ENCODE measurements at regions not wholly inside any gene's neighbourhood (a gene's known extent, or its start where the extent isn't known, plus 50 kb on each side); places are given as distances from the start of the nearest gene placed in this dataset.
A peak's percentile ranks its signal among the peaks of the same experiment; 100 is the strongest.

DNA sequence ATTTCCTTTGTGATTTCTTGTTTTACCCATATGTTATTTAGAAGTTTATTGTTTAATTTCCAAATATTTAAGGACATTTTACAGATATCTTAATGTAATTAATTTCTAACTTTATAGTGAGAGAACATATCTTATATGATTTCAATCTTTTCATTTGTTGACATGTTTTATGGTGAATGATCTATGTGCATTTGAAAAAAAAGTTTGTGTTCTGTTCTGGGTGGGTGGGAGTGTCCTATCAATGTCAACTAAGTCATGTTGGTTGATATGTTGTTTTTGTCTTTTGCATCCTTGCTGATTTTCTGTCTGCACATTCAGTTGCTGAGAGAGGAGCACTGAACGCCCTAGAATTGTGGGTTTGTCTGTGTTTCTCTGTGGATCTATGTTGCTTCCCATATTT is 50.3 kb upstream of the CBFA2T3 start:
- no peak for DNase-seq (ENCODE audit: low read depth)

DNA sequence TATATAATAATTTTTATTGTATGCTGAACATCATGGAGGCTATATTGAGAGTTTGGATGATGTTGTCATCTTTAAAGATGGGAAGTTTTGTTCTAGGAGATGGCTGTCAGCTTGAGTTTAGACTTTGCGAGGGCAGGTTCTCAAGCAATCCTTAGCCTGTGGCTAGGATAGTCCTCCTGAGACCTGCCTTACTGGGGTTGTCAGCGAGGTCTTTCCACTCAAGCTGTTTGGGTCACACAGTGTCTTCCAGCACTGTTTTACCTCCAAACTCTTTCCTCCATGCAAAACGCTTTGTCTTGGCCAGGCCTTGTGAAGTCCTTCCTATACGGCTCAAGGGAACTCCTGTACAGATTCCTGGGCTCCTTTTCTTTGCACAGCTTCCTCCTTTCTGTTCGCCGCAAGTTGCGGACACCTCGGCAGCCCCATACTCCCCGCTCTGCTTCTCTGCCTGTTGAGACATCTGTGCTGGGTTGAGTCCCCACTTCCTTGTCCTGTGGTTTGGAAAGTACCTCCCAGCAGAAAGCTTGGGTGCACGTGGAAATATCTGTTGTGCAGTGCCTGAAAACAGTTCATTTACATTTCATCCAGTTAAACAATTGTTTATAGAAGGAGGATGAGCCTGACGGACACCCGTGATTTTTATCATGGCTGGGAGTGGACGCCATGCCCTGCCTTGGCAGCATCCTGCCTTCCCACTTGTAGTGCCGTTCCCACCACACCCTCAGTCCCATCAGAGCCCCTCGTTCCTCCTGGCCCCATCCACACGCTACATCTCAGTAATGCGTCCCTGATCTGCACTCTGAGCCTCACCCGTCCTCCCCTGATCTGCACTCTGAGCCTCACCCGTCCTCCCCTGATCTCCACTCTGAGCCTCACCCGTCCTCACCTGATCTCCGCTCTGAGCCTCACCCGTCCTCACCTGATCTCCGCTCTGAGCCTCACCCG is 55.0 kb upstream of the CBFA2T3 start:
- no peak for DNase-seq (ENCODE audit: low read depth)

DNA sequence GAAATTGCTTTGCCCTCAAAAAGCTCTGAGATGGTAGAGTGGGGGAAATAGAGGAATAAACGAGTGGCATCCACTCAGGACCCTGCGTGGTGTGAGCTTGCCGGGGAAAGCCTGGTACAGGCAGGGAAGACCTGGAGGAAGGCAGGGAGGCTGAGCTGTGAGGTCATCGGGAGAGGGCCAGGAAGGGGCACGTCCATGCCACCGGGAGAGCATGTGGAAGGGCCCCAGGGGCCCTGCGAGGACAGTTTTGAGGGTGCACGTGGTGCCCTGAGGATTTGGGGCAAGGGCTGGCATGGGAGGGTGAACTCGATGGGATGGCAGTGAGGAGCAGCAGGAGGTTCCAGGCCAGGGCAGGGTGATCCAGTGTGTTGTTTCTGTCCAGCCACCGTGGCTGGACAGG is 56.3 kb upstream of the CBFA2T3 start:
- DNase-seq (ENCODE audit: low read depth) = no peak

DNA sequence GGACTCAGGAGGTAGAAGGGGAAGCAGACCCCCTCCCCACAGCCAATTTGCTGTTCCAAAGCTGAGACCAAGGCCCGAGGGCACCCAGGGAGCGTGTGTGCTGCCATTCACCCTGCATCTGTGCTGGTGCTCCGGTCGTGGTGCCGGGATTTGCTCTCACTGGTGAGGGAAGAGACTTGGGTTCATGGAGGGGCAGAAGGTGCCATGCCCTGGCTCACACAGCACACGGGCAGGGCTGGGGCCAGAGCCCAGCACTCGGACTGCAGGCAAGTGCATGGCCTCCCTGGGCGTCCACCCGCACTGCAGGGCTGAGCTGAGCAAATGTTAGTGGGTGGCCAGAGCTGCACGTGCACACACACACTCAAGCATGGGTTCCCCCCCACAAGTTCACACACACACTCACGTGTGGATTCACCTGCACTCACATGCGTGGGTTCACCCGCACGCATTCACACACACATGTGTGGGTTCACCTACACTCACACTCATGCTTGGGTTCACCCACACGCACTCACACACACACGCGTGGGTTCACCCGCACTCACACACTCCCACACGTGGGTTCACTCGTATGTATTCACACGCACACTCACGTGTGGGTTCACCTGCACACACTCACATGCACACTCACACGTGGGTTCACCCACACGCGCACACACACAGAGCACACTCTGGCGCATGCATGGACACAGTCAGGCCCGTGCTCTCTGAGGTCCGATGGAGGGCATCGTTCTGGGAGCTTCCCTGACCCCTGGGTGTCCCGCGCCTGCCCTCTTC is 57.0 kb upstream of the CBFA2T3 start:
- no peak for DNase-seq (ENCODE audit: low read depth)

DNA sequence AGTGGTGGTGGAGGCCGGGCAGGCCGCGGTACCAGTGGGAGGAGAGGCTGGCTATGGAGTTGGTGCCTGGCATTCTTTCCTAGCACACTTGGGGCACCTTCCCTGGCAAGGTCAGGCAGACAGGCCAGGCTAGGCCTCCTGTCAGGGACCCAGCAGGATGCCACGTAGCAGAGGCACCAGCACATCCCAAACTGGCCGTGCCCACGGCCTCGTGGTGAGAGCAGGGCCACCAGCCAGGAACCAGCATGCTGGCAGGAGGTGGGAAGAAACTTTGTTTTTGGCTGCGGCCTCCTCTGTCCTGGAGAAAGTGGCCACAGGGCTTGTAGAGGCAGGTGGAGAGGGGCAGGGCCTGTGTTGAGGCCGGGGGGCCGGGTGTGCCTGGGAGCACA is 57.6 kb upstream of the CBFA2T3 start:
- no peak for DNase-seq (ENCODE audit: low read depth)

DNA sequence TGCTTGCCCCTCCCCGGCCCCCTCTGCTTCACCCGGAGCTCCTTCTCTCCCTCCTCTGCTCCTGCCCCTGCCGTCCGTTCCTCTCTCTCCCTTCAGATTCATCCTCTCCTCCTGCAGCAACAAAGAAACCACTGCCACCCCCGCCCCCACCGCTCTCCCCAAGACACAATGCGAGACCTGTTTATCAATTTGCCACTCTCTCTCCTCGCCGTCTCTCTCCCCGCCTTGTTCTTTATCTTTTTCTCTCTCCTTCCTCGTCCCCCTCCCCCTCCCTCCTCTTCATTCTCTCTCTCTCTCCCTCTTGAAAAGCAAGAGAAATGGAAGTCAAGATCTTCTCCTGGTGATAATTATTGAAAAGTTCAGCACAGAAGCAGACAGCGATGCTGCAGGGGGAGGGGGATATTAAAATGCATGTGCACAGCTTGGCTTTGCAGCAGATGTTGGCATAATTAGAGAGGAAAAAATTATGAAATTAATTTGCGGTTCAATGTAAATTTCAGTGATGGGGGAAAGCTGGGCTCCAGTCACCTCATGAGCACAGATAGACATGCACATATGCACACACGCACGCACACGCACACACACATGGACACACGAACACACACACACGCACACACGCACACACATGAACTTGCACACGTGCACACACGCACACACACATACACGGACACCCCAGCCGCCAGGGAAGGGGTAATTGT is 58.1 kb upstream of the CBFA2T3 start:
- no peak for DNase-seq (ENCODE audit: low read depth)

DNA sequence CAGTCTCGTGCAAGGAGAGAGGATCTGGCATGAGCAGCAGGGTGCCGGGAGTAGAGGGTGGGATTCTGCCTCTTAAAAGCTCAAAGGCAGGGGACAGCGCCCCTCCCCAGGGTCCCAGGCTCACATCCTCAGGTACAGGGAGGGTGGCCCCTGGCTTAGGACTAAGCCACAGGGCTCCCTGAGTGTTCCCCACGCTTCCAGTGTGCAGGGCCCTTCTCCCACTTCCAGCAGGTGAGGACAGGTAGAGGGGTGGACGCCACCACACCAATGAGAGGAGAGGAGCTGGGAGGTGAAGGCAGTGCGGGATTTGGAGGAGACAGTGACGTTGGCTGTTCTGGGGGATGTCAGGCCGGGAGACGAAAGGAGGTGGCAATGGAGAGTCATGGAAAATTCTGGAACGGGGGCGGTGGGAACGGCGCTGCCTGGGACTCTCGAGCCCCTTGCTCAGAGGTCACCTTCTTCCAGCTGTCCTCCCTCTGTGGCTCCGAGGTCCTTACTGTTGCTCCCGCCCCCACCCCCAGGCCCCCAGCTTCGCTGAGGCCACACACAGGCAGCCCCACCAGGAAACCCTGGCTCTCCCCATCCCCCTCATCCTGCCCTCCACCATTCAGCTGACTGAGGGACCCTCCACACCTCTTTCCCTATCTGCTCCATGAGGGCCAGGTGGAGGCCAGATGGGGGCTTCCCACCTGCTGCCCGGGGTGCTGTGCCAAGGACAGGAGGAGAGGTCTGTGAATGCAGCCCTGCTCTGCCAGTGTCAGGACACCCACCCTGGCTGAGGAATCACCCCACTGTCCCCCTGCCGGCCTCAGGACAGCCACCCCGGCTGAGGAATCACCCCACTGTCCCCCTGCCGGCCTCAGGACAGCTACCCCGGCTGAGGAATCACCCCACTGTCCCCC is 57.7 kb upstream of the ACSF3 start:
- DNase-seq (ENCODE audit: low read depth) = no peak

DNA sequence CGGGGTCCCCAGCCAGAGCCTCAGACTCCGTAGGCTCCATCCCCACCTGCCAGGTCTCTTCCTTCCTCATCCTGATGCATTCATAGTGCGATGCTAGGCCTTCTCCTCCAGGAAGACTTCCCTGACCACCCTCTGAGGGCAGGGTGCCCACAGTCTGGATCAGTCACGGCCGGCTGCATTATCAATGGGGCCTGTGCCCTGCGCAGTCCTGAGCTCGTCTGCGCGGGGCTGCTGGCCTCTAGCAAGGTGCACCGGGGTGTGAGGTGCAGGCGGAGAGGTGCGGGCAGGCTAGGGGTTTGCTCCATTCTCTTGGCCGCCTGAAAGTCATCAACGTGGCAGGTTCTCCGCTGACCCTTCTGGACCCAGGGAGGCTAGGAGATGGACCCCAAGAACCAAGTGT is 56.9 kb upstream of the ACSF3 start:
- DNase-seq (ENCODE audit: low read depth) = no peak

DNA sequence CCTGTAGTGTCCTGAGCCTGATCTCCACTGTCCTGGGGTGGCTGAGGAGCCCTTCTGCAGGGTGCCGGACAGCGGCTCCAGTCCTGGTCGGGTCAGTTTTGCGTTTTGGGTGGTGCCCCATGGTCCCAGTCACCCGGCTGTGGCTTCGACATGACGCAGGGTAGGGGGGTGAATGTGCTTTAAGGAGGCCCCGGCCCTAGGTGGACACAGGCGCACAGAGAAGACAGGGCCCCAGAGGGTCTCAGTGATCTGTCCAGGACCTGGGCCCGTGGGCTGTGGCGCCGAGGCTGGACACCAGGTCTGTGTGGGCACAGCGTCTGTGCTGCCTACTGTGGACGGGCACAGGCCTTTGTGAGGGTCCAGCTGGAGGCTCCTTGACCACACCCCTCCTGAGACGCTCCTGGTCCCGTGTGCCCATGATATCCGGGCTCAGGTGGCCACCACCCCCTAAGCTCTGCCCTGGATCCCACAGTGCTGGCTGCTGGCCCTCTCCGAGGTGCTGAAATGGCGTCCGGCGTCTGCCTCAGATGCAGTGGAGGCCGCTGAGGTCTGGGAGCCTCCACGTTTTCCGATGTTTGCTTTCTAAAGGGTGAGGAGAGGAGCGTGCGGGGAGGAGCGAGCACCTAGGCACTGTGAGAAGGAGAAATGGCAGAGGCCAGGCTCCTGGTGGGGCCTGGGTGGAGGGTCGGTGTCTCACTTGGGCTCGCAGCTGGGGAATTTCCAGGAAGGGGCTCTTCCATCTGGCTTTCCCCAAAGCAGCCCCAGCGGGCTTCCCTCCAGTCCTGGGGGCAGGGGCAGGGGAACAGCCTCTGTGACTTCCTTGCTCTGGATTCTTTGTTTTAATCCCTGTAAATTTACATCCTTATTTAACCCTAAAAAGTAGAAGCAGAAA is 56.1 kb upstream of the ACSF3 start:
- DNase-seq (ENCODE audit: low read depth) = peak; percentile 42

DNA sequence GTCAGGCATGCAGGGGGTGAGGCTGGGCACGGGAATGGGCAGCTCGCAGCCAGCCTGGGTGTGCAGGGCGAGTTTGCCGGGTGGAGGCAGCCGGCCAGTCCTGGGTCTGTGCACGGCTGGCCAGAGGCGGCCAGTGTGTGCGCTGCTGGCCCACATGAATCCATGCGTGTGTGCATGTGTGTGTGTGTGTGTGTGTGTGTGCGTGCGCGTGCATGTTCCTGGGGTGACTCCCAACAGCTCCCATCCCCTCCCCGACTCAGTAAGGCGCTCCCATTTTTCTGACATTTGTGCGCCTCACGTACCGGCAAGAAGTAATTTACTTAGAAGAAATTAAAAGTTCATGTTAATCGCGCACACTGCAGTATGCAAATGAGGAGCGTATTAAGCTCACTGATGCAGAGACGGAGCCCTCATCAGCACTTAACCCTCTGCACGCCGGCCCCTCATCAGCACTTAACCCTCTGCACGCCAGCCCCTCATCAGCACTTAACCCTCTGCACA is 55.4 kb upstream of the ACSF3 start:
- DNase-seq (ENCODE audit: low read depth) = no peak

DNA sequence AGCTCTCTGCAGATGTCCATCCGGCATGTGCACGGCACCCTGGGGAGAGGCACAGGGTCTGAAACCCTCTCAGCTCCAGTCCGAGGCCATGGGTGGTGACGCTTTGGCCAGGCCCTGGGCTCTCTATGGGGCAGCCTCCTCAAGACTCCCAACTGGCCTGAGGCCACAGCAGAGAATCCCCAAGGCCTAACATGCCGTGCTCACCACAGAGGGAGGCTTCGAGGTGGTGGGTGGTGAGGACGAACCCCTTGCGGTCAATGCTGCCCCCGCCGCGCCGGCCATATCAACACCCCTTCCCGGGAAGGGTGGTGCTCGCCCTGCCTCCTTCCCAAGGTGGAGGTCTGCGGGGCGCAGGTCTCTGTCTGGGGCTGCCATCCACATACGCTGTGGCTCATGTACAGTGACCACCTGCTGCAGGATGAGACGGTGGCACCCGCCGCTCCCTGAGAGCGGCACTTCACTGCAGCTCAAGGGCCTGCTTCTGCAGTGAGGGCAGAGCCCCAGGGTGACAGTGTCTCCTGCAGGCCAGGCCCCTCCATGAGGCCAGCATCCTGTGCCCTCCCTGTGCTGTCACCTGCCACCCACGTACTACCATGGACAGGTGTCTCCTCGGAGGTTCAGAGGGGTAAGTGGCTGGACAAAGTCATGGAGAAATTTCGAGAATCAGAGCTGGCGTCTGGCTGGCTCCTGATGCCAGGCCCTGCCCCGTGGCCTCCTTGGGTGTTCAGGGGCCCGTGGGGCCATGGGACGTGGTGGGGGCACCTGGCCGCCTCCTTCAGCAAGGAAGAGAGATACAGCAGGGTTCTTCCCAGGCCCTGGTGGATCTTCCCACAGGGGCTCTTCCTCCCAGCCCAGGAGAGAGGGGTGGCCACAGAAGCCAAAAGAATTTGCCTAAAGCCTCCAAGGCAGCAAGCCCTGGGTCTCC is 54.6 kb upstream of the ACSF3 start:
- DNase-seq (ENCODE audit: low read depth) = no peak

DNA sequence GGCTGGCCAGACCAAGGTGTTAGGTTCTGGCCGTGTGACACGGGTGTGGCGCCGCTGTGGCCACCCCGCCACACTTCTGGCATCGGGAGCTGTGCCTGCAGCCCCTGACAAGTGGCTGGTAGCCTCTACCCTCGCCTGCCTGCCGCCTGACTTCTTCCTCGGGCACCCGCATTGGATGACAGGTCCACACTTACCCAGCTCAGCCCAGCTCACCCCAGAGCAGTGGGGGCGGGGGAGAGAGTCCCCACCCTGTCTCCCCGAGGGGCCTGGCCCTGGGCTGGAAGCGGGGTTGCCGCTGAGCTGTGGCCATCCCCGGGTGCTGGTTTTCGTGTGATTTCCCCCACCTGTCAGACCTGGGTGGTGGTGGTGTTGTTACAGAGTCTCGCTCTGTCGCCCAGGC is 53.9 kb upstream of the ACSF3 start:
- no peak for DNase-seq (ENCODE audit: low read depth)

DNA sequence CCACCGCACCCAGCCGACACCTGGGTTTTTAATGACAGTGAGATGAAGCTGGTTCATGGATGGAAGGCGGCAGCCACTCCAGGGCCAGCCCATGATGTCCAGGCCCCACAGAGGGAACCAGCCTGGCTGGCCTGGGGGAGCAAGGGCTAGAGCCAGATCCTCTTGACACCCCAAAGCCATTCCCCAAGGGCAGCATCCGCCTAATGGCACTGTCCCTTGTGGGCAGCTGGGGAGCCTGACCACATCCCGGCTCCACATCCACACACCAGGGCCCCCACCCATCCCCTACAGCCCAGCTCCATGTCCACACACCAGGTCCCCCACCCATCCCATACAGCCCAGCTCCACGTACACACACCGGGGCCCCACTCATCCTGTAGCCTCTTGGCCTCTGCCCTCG is 53.3 kb upstream of the ACSF3 start:
- DNase-seq (ENCODE audit: low read depth) = no peak

DNA sequence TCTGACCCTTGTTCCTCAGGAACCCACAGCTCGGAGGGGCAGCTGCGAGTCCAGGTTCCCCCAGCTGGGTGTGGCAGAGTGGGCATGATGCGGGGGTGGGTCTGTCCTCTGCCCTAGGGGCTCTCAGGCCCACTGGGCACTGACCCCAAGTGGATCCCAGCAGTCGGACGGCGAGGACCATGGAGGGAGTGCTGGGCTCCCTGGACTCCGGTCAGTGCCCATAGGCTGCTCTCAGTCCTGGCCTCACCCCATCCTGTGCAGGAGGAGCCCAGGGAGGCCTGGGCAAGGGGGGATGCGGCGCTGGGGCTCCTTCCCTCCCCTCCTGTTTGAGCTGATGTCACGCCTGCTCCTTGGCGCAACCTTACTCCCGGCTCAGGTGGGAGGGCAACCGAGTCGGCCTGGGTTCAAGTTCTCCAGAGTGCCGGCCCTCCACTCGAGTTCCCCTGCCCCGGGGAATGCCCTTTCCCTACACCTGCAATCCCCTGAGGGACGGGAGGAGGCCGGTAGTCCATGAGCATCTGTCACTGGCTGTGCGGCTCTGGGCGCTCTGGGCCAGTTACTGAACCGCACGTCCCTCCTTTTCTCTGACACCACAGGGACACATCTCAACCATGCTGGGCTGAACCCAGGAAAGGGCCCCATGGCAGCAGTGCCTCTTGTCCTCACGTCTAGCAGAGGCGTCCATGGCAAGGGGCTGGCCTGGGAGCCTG is 52.6 kb upstream of the ACSF3 start:
- DNase-seq (ENCODE audit: low read depth) = no peak

DNA sequence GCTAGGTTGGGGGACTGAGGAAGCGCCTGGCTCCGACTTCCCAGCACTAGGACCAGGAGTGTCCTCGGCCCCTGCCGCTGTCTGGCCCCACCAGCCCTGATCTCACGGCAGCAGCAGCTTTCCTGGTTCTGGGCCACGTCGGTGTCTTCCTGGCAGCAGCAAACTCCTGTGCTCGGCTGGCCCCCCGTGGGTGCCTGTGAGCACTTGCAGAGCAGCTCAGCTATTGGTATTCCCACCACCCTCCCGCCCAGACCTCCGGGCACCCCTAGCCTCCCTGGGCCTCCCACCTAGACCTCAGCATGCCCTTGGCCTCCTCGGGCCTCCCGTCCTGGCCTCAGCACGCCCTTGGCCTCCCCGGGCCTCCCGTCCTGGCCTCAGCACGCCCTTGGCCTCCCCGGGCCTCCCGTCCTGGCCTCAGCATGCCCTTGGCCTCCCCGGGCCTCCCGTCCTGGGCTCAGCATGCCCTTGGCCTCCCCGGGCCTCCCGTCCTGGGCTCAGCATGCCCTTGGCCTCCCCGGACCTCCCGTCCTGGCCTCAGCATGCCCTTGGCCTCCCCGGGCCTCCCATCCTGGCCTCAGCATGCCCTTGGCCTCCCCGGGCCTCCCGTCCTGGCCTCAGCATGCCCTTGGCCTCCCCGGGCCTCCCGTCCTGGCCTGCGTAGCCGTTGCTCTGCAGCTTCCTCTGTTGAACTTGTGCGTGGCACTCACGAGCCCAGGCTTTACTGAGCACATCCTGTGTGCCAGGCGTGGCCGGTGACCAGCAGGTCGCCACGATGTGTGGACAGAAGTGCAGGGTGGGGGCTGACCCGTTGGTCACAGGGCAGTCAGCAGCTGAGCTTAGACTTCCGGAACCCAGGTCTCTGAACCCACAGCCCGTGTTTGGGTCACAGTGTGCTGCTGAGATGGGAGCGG is 51.8 kb upstream of the ACSF3 start:
- DNase-seq (ENCODE audit: low read depth) = no peak

DNA sequence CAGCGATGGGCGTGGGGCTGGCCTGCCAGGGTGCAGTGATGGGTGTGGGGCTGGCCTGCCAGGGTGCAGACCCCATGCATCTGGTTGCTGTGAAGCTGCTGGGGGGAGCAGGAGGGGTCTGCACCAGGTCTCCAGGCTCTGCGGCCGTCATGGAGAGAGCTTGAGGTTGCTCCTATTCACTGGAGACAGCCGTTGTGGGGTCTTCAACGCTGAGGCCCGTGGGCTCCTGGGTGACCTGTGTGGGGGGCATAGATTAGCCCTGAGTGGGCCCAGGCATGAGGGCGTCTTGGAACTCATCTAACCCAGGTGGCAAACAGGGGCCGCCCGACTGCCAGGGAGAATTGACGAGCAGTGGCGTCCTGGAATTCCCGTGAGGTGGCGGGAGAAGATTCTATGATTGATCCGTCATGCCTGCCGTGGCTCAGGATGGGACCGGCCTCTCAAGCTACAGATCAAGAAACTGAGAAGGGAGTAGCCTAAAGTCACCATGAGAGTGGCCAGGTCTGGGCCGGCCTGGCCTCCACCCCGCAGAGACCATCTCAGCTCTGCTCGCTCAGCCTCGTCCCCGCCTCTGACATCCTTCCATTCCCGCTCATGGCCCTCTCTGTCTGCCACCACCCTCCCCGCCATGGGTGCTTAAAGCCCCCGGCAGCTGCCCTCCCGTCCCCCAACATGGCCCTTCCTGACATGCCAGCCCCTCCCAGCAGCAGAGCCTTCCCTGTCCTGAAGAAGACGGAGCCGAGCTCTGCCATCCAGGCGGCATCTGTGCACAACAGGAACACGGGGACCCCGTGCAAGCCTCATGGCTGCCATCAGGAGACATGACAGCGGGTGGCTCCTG is 50.7 kb upstream of the ACSF3 start:
- no peak for DNase-seq (ENCODE audit: low read depth)
